ENCODE measurements at regions not wholly inside any gene's neighbourhood (a gene's known extent, or its start where the extent isn't known, plus 50 kb on each side); places are given as distances from the start of the nearest gene placed in this dataset.

GRCh38 chr2:138236142-138236541 lies 265.4 kb upstream of the SPOPL start:
- Mint-ChIP-seq H3K27ac (peak overlapping the region in 2 of 3 experiments; percentile 37 to 56; a peak in 2 of 7 replicates), H3K4me3 (no peak overlapping the region), H3K4me1 (peaks cover 20 to 21% of the 10 kb centered on the region in 2 experiments), H3K36me3 (ENCODE audit: insufficient read depth in 1 of 3, low read depth in 3 of 3) (no peaks in the 10 kb centered on the region; a peak in 1 of 7 replicates), H3K9me3 (no peaks in the 10 kb centered on the region), H3K27me3 (ENCODE audit: low read depth) (no peaks in the 10 kb centered on the region)
- H3K79me2 ChIP-seq (ENCODE audit: insufficient read depth, low read length) = no peaks in the 10 kb centered on the region
- H3K4me1 ChIP-seq (ENCODE audit: insufficient read depth, low read length) = no peaks in the 10 kb centered on the region
- H3K4ac ChIP-seq (ENCODE audit: low read depth, low read length) = no peak overlapping the region
- DNase-seq = no peak
- no peaks in the 10 kb centered on the region for H3K79me1 ChIP-seq (ENCODE audit: insufficient read depth, low read depth, low read length, poor library complexity, severe bottlenecking)
- no peak overlapping the region for H3K23ac ChIP-seq (ENCODE audit: insufficient read length, low read depth, low read length)
- no peaks in the 10 kb centered on the region for H3K9me3 ChIP-seq (ENCODE audit: control insufficient read depth, low read depth, low read length)
- TF ChIP-seq, protein P1, sequence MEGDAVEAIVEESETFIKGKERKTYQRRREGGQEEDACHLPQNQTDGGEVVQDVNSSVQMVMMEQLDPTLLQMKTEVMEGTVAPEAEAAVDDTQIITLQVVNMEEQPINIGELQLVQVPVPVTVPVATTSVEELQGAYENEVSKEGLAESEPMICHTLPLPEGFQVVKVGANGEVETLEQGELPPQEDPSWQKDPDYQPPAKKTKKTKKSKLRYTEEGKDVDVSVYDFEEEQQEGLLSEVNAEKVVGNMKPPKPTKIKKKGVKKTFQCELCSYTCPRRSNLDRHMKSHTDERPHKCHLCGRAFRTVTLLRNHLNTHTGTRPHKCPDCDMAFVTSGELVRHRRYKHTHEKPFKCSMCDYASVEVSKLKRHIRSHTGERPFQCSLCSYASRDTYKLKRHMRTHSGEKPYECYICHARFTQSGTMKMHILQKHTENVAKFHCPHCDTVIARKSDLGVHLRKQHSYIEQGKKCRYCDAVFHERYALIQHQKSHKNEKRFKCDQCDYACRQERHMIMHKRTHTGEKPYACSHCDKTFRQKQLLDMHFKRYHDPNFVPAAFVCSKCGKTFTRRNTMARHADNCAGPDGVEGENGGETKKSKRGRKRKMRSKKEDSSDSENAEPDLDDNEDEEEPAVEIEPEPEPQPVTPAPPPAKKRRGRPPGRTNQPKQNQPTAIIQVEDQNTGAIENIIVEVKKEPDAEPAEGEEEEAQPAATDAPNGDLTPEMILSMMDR (conservative IDR thresholded peaks at IDR 0.05) = no peak
- no peak overlapping the region for H3K4me2 ChIP-seq (ENCODE audit: insufficient read depth, insufficient read length, low read length)
- H2BK12ac ChIP-seq (ENCODE audit: insufficient read length, low read depth, low read length) = no peak overlapping the region
- no peak overlapping the region for H2AFZ ChIP-seq (ENCODE audit: low read length)
- H3K18ac ChIP-seq (ENCODE audit: insufficient read length, low read depth, low read length) = no peak overlapping the region
- no peak overlapping the region for H2AK5ac ChIP-seq (ENCODE audit: insufficient read length, low read length)
- no peak overlapping the region for H4K91ac ChIP-seq (ENCODE audit: insufficient read length, low read depth, low read length)
- WGBS (ENCODE audit: extremely low coverage, insufficient read length, low lambda C conversion rate) = no CpG with 5 or more reads among the region's 6 CpGs
- H3K14ac ChIP-seq (ENCODE audit: insufficient read depth, low read length) = no peak overlapping the region
- no peak overlapping the region for H3K27ac ChIP-seq (ENCODE audit: insufficient read length, low read depth, low read length)
- H3K27me3 ChIP-seq (ENCODE audit: insufficient read depth, low read length) = no peaks in the 10 kb centered on the region
- no peak overlapping the region for H2BK5ac ChIP-seq (ENCODE audit: insufficient read length, low read length)
- no peak overlapping the region for H2BK120ac ChIP-seq (ENCODE audit: low read depth, low read length, poor library complexity, severe bottlenecking)
- H4K8ac ChIP-seq (replicated peaks; ENCODE audit: insufficient read length, low read depth, low read length) = no peak overlapping the region
- H4K20me1 ChIP-seq (ENCODE audit: control insufficient read depth, insufficient read depth, insufficient read length) = no peaks in the 10 kb centered on the region
- no peaks in the 10 kb centered on the region for H3K23me2 ChIP-seq (ENCODE audit: insufficient read length, low read depth, low read length, poor library complexity, severe bottlenecking)
- no peak overlapping the region for H4K5ac ChIP-seq (ENCODE audit: insufficient read length, low read depth, low read length)
- H3K9ac ChIP-seq (ENCODE audit: extremely low read depth, insufficient read length, low read length) = no peak overlapping the region
- no peak overlapping the region for H2BK20ac ChIP-seq (ENCODE audit: low read depth, low read length, poor library complexity, severe bottlenecking)
- H3K56ac ChIP-seq (ENCODE audit: insufficient read length, low read depth, low read length) = no peak overlapping the region
- no peak overlapping the region for H3T11ph ChIP-seq (ENCODE audit: low read length)
- no peak overlapping the region for H2BK15ac ChIP-seq (ENCODE audit: low read depth, low read length)

All from H9 (cell line).